ENCODE measurements at regions not wholly inside any gene's neighbourhood (a gene's known extent, or its start where the extent isn't known, plus 50 kb on each side); places are given as distances from the start of the nearest gene placed in this dataset.
A peak's percentile ranks its signal among the peaks of the same experiment; 100 is the strongest.

- H3K27me3 ChIP-seq = no peaks in the 10 kb centered on the region
- TF ChIP-seq EP300 (IDR thresholded peaks at IDR 0.05) = no peak
- TF ChIP-seq POLR2AphosphoS5 (IDR thresholded peaks at IDR 0.05) = no peak
- TF ChIP-seq CTCF (IDR thresholded peaks at IDR 0.05) = no peak
- no peak for TF ChIP-seq POLR2A (IDR thresholded peaks at IDR 0.05)
- H3K4me3 ChIP-seq = no peak overlapping the region
- peaks cover 0 to 13% (median 5%) of the 10 kb centered on the region in 4 donors for H3K9me3 ChIP-seq
- DNase-seq = peak in 1 of 2 donors; percentile 63
- peaks cover 0 to 15% (median 11%) of the 10 kb centered on the region in 4 donors for H3K4me1 ChIP-seq
- intact Hi-C loops (cut with DNase I; ENCODE audit: low total_unique reads) = no loop called here
- 42 to 62% (median 48%) methylated on average over 7 of the region's 7 CpGs for WGBS, 5 donors
- H3K27ac ChIP-seq = peak overlapping the region in 1 of 5 donors; percentile 7
- H3K36me3 ChIP-seq = no peaks in the 10 kb centered on the region
Observed at GRCh38 chr9:113708821-113709713, 167.0 kb upstream of the ZNF618 start.

- no peaks in the 10 kb centered on the region for H3K27me3 ChIP-seq
- H3K4me3 ChIP-seq = no peak overlapping the region
- no peak for DNase-seq
- WGBS, 5 donors = 87 to 96% (median 91%) methylated on average over 6 of the region's 6 CpGs
- TF ChIP-seq EP300 (IDR thresholded peaks at IDR 0.05) = no peak
- TF ChIP-seq POLR2A (IDR thresholded peaks at IDR 0.05) = no peak
- no peak for TF ChIP-seq POLR2AphosphoS5 (IDR thresholded peaks at IDR 0.05)
- TF ChIP-seq CTCF (IDR thresholded peaks at IDR 0.05) = no peak
- H3K27ac ChIP-seq = no peak overlapping the region
- H3K36me3 ChIP-seq = no peaks in the 10 kb centered on the region
- H3K4me1 ChIP-seq = peaks cover 0 to 15% (median 11%) of the 10 kb centered on the region in 4 donors
- intact Hi-C loops (cut with DNase I; ENCODE audit: low total_unique reads) = no loop called here
- peaks cover 0 to 13% (median 5%) of the 10 kb centered on the region in 4 donors for H3K9me3 ChIP-seq
Observed at GRCh38 chr9:113709721-113710120, 166.4 kb upstream of the ZNF618 start.

GRCh38 chr9:113711251-113711650 lies 164.9 kb upstream of the ZNF618 start:
- DNase-seq = no peak
- 58 to 75% (median 63%) methylated on average over 1 of the region's 1 CpG for WGBS, 5 donors

DNA sequence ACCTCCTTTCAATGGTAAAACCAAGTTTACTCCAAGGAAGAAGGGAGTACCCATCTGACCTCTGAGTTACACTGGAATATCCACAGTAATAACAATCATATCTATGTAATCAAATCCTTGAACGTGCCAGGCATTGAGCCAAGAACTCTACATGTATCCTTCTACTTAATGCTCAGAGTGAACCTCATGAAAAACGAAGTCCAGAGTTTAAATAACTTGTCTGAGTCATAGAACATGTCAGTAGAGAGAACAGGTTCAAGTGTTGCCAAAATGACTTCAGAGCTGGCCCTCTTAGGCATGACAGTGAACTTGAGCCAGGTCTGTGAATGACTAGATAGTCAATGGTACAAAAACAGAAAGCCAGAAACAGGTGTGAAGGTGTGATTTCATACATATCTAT lies 164.1 kb upstream of the ZNF618 start:
- Histone ChIP-seq H3K9me3 (peaks cover 0 to 30% (median 22%) of the 10 kb centered on the region in 4 donors), H3K27me3 (no peaks in the 10 kb centered on the region), H3K4me3 (no peak overlapping the region), H3K27ac (no peak overlapping the region), H3K36me3 (no peaks in the 10 kb centered on the region), H3K4me1 (peaks cover 0 to 7% (median 6%) of the 10 kb centered on the region in 4 donors)
- TF ChIP-seq POLR2AphosphoS5 (IDR thresholded peaks at IDR 0.05) (peak in 2 of 3 donors; percentile 14 to 53), EP300 (IDR thresholded peaks at IDR 0.05) (no peak), POLR2A (IDR thresholded peaks at IDR 0.05) (no peak), CTCF (IDR thresholded peaks at IDR 0.05) (no peak)
- 5 to 13% (median 11%) methylated on average over 2 of the region's 2 CpGs for WGBS, 5 donors
- intact Hi-C loops (cut with DNase I; ENCODE audit: low total_unique reads) = no loop called here
- DNase-seq = peak; percentile 65 to 88

More at GRCh38 chr9:113711251-113711650, 164.9 kb upstream of the ZNF618 start:
- no peak overlapping the region for H3K4me3 ChIP-seq
- TF ChIP-seq POLR2AphosphoS5 (IDR thresholded peaks at IDR 0.05) (no peak), EP300 (IDR thresholded peaks at IDR 0.05) (no peak), CTCF (IDR thresholded peaks at IDR 0.05) (no peak), POLR2A (IDR thresholded peaks at IDR 0.05) (no peak)
- H3K27ac ChIP-seq = no peak overlapping the region
- intact Hi-C loops (cut with DNase I; ENCODE audit: low total_unique reads) = no loop called here
- no peaks in the 10 kb centered on the region for H3K36me3 ChIP-seq
- H3K9me3 ChIP-seq = peaks cover 0 to 23% (median 14%) of the 10 kb centered on the region in 4 donors
- H3K27me3 ChIP-seq = no peaks in the 10 kb centered on the region
- peaks cover 0 to 7% (median 6%) of the 10 kb centered on the region in 4 donors for H3K4me1 ChIP-seq
